ENCODE measurements at regions not wholly inside any gene's neighbourhood (a gene's known extent, or its start where the extent isn't known, plus 50 kb on each side); places are given as distances from the start of the nearest gene placed in this dataset.
A peak's percentile ranks its signal among the peaks of the same experiment; 100 is the strongest.

DNA sequence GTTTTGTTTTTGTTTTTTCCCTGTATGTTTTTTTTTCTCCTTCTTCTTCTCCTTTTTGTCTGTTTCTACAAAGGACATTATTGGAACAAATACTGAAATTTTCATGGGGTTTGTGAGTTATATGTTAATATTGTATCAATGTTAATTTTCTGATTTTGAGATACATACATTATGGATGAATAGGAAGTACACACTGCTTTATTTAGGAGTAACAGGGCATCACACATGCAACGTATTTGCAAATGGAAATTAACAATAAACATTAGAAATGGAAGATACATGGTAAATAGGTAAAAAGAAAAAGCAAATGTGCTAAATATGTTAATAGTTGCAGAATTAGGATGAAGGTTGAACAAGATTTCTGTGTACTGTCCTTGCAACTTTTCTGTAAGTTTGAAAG, 477.2 kb upstream of the INTU start:
- DNase-seq (ENCODE audit: low spot score), result no peak

- DNase-seq (ENCODE audit: low spot score), result peak; percentile 77
Observed at GRCh38 chr4:127162741-127163140, 470.0 kb upstream of the INTU start.

- no peak for DNase-seq (ENCODE audit: low spot score)
Observed at GRCh38 chr4:127165971-127166370, 466.8 kb upstream of the INTU start.

DNA sequence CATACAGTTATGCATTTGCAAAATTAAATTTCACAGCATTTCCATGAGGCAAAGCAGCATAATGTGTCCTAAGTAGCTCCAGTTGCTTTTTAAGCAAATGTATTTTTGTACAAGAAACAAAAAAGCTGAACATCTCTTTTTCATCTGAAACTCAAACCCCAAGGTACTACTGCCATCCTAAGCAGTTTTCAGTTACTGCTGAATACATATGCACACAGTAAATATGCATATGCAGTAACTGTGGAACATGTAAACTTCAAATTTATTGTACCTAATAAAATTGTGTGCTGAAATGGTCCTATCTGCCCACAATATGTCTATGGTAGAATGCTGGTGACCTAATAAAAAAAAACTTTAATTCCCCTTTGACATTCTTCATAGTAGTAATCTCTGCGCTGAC, 458.6 kb upstream of the INTU start:
- no peak for DNase-seq (ENCODE audit: low spot score)

GRCh38 chr4:127174616-127175015, 458.1 kb upstream of the INTU start:
- no peak for DNase-seq (ENCODE audit: low spot score)

GRCh38 chr4:127179256-127180087, 453.3 kb upstream of the INTU start:
- no peak for DNase-seq (ENCODE audit: low spot score)

DNA sequence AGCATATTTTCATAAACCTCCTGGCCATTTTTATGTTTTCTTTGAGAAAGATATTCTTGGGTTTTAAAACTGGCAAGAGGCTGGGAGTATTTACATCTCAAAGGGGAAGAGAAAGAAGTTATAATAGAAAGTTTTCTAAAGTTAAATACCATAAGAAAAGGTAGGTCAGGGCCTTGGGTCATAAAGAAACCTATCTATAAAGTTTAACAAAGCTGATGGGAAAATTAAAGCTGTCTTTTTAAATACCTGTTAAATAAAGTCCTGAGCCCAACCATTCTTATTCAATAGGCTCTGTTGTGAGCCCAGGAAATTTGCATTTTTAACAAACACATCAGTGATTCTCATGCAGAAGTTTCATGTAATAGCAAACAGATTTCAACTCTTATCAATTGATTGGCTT, 451.8 kb upstream of the INTU start:
- no peak for DNase-seq (ENCODE audit: low spot score)

GRCh38 chr4:127182687-127183086, 450.1 kb upstream of the INTU start:
- DNase-seq (ENCODE audit: low spot score), result no peak

DNA sequence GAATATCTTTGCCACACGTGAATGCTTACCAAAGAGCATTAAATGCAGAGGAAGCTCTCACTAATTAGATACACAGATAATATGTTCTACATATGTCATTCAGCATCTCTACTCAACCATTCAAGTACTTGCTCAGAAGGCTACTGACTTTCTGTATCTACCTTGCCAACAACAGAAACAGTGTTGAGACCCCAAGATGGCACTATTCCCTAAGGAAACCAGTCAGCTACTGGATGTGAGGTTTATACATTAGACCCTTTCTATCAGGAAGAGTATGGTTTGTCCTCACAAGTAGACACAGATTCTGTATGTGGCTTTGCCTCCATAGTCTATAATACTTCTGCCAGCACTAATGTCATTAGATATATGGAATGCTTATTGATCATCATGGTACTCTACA, 443.9 kb upstream of the INTU start:
- DNase-seq (ENCODE audit: low spot score), result no peak

GRCh38 chr4:127194281-127194680, 438.5 kb upstream of the INTU start:
- DNase-seq (ENCODE audit: low spot score), result no peak

GRCh38 chr4:127196655-127197352, 436.0 kb upstream of the INTU start:
- DNase-seq (ENCODE audit: low spot score), result no peak

DNA sequence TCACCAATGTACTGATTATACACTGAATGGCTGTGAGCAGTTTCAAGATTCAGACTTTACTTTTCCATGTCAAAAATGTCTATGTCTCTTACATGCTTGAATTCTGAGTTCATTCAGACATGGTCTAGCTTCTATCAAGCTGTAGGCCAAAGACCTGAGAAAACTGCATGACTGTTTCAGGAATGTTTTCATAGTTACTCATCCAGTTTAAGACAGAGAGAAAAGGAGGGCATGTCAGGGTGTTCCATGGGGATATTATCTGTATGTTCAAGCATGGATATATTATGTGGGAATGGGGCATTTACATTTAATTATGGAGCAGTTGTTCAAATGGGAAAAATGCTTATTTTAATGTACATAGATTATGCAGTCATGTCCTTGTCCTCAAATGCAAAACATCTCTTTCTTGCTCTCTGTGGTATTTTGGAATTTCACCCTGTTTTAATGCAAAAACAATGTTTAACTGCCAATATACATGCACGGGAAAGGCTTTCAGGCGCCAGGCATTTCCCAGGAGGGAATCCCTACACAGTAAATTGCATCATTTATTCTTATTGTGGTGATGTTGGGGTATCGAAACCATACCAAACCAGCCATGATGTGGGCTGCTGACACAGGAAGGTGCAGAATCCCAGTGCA, 429.1 kb upstream of the INTU start:
- peak; percentile 60 for DNase-seq (ENCODE audit: low spot score)

- no peak for DNase-seq (ENCODE audit: low spot score)
Observed at GRCh38 chr4:127204322-127204721, 428.4 kb upstream of the INTU start.

- no peak for DNase-seq (ENCODE audit: low spot score)
Observed at GRCh38 chr4:127209580-127210095, 423.1 kb upstream of the INTU start.

DNA sequence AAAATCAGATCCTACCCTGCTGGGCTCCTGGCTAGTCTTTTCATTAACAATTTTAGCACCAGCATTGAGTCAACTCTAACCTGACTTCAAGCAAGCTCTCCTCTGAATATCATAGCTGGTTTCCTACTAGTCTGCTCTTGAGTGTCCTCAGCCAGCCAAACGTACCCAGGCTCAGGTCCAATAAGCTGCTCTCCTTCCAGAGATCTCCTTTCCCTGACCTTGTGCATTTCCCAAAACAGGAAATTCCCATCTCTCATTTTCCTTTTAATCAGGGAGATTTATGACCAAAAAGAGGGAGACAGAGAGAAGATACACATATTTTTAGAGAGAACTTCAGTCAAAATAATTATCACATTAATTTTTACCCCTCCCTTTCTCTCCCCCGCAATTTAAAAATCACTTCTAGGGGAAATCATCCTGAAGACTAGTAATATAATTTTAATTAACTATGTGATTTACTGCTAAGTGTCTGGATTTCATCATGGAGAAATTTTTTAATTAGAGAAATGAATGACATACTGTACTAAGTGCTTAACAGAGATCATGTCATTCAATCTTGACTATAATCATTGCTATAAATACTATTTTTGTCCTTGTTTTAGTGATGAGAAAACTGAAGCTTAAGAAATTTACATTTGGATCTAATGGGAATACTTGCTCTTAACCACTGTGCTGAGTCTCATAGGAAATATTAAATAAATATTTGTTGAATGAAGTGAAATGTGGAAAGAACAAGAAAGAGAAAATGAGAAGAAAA, 421.7 kb upstream of the INTU start:
- no peak for DNase-seq (ENCODE audit: low spot score)

DNA sequence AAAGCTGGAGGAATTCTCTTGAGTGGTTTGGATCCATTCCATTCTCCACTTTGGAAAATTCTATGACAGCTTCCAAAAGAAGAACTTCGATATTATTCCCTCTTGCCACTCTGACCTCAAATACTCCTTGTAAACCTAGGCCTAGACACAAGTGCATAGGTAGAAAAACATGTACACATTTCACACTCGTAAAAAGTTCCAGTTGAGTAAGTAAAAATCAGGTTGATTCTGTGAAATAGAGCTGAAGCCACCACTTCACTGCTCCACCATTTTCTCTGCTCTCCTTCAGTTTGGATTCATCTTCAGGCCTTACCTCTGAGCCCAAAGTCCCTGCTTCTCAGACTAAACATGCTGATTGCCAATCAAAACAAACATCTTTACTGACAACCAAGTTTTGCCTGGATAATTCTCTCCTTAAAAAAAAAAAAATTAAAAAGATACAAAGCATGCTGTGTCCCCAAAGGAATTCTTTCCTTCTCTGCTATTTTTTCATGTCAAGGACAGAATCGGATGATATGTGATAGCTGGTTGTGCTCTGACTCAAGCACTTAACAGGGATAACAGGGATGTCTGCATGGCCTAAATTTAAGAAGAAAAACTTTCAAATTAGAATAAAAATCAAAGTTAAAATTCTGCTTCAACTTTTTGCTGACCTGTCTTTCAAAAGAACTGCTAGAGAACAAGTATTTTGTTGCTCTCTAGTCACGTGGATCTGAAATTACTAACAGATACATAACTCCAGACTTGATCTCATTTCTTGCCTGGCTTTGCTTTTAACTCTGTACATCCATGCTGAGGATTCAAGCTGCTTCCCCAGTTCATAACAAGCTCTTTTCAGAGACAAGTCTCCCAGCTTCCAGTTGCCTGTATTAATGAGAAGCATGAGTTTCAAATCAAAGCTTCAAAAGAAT, 420.9 kb upstream of the INTU start:
- no peak for DNase-seq (ENCODE audit: low spot score)

DNA sequence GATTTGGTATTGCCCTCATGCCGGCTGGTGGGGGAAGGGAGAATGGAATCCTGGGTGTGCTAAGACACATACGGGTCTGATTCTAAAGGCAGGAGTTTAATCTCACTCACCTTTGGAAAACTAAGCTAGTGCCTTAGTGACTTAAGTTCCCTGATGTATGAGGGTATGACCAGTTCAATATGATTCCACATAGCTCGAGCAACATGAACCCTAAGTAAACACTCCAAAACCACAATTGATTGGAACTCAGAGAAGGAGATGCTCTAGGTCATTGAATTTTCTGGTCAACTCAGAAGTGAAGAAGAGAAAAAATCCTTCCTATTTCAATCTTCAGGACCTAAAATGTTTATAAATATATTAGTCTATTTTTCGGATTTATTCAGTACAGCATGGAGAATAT, 420.1 kb upstream of the INTU start:
- DNase-seq (ENCODE audit: low spot score), result no peak

DNA sequence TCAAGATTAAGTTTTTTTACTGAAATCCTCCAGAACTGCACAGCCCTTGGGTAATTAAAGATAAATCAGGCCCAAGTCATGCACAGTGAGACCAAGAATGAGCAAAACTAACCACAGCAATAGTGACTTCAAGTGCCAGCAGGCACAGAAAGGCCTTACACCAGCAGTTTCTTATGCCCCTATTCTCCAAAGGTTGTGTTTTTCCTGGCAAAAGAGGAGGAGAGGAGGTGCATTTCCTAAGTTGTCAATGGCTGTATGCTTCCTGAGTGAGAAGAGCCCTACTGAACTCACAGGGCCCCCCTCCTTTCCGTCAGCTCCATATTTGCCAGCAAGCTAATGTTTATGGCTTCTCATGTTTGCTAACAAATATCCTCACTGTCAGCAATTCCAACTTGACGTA, 418.7 kb upstream of the INTU start:
- DNase-seq (ENCODE audit: low spot score), result peak; percentile 26

DNA sequence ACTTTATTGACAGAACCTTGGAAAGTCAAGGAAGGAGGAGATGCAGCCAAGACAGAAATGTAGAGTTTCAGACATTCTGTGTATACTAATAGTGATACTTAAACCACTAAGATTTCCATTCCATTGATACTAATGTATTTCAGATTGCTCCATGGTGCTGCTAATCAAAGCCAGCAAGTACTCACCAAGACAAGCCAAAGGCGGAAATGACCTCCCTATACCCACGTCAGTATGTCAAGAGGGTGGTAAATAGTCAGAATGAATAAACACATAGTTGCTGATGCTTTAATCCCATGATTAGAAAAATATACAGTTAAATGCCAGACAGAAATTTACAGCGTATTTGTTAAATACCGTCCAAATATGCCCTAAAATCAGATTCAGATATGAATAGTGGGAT, 417.8 kb upstream of the INTU start:
- DNase-seq (ENCODE audit: low spot score), result no peak

GRCh38 chr4:127217586-127218229, 415.0 kb upstream of the INTU start:
- DNase-seq (ENCODE audit: low spot score), result no peak

- no peak for DNase-seq (ENCODE audit: low spot score)
Observed at GRCh38 chr4:127219232-127219631, 413.5 kb upstream of the INTU start.

Measured in AG08395 (cell line).